IMR-90 (cell line): ENCODE measurements at regions not wholly inside any gene's neighbourhood (a gene's known extent, or its start where the extent isn't known, plus 50 kb on each side); places are given as distances from the start of the nearest gene placed in this dataset.

Source experiments
- BHLHE40 ChIP-seq: fragments of 150-350 bp; IDR thresholded peaks from 2 replicates; pipeline ENCODE4 v1.6.1; 2016; ENCODE audit warnings: mild to moderate bottlenecking, low read depth, low read length
- CEBPB ChIP-seq: IDR thresholded peaks from 2 replicates; pipeline ENCODE4 v1.6.1; 2012; ENCODE audit warnings: low read depth, low read length, improper control_type of control experiment
- CHD1 ChIP-seq: IDR thresholded peaks from 2 replicates; pipeline ENCODE4 v1.6.1; 2012; ENCODE audit warnings: low read depth, low read length, improper control_type of control experiment
- ELK1 ChIP-seq: fragments of 150-350 bp; IDR thresholded peaks from 2 replicates; pipeline ENCODE4 v1.6.1; 2016; ENCODE audit warnings: low read depth, mild to moderate bottlenecking, low read length, moderate library complexity, borderline replicate concordance
- FOS ChIP-seq: fragments of 150-350 bp; IDR thresholded peaks from 2 replicates; pipeline ENCODE4 v1.6.1; 2016; ENCODE audit warnings: low read depth, low read length
- MAZ ChIP-seq: IDR thresholded peaks from 2 replicates; pipeline ENCODE4 v1.6.1; 2012; ENCODE audit warnings: low read depth, mild to moderate bottlenecking, low read length, improper control_type of control experiment, moderate library complexity, borderline replicate concordance
- NFE2L2 ChIP-seq: fragments of 150-350 bp; IDR thresholded peaks from 2 replicates; pipeline ENCODE4 v1.6.1; 2016; ENCODE audit warnings: low read depth, mild to moderate bottlenecking, low read length
- POLR2A ChIP-seq: IDR thresholded peaks from 2 replicates; pipeline ENCODE4 v1.6.1; 2012; ENCODE audit warnings: mild to moderate bottlenecking, low read depth, low read length
- RFX5 ChIP-seq: IDR thresholded peaks from 2 replicates; pipeline ENCODE4 v1.8.0; 2012; ENCODE audit warnings: low read depth, mild to moderate bottlenecking, low read length, moderate library complexity
- SMC3 ChIP-seq: fragments of 150-350 bp; IDR thresholded peaks from 2 replicates; pipeline ENCODE4 v1.6.1; 2016; ENCODE audit warnings: low read depth, mild to moderate bottlenecking, antibody characterized with exemption, low read length, moderate library complexity
- TF ChIP-seq, protein P1 (sequence below): conservative IDR thresholded peaks from 2 replicates; pipeline ENCODE4 v1.5.1; 2012; ENCODE audit warnings: mild to moderate bottlenecking, low read depth, low read length, improper control_type of control experiment

DNA sequence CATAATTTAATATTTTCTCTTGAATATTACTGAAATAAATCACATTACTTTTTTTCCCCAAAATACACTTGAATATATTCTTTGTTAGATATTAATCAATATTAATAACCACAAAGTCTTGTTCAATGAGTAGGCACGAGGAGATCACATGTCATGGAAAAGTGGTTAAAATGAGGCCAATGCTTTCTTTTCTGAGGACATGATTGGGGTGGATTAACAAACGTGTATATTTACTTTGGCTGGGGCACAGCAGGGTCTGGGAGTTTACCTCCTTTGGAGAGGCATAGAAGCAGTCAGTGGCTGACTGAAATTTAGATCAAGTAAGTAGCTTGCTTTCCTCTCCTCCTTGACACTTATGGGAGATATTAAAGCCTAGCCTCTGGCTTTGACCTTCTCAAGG is 664.3 kb upstream of the B3GALT2 start:
- TF ChIP-seq MAZ: no peak
- TF ChIP-seq, protein P1, sequence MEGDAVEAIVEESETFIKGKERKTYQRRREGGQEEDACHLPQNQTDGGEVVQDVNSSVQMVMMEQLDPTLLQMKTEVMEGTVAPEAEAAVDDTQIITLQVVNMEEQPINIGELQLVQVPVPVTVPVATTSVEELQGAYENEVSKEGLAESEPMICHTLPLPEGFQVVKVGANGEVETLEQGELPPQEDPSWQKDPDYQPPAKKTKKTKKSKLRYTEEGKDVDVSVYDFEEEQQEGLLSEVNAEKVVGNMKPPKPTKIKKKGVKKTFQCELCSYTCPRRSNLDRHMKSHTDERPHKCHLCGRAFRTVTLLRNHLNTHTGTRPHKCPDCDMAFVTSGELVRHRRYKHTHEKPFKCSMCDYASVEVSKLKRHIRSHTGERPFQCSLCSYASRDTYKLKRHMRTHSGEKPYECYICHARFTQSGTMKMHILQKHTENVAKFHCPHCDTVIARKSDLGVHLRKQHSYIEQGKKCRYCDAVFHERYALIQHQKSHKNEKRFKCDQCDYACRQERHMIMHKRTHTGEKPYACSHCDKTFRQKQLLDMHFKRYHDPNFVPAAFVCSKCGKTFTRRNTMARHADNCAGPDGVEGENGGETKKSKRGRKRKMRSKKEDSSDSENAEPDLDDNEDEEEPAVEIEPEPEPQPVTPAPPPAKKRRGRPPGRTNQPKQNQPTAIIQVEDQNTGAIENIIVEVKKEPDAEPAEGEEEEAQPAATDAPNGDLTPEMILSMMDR: no peak
- TF ChIP-seq BHLHE40: no peak
- TF ChIP-seq CHD1: no peak
- no peak for TF ChIP-seq RFX5
- TF ChIP-seq CEBPB: no peak
- no peak for TF ChIP-seq FOS
- no peak for TF ChIP-seq POLR2A
- TF ChIP-seq NFE2L2: no peak
- no peak for TF ChIP-seq SMC3
- TF ChIP-seq ELK1: no peak
